RKO (cell line): ENCODE measurements at regions not wholly inside any gene's neighbourhood (a gene's known extent, or its start where the extent isn't known, plus 50 kb on each side); places are given as distances from the start of the nearest gene placed in this dataset.

Source experiments
- DNase-seq: peaks from one replicate; pipeline ENCODE4 v3.0.0-alpha.2; 2016; ENCODE audit warnings: low spot score

- DNase-seq = no peak
Measured at GRCh38 chr5:174288439-174288838, 242.9 kb downstream of the NSG2 start.

DNA sequence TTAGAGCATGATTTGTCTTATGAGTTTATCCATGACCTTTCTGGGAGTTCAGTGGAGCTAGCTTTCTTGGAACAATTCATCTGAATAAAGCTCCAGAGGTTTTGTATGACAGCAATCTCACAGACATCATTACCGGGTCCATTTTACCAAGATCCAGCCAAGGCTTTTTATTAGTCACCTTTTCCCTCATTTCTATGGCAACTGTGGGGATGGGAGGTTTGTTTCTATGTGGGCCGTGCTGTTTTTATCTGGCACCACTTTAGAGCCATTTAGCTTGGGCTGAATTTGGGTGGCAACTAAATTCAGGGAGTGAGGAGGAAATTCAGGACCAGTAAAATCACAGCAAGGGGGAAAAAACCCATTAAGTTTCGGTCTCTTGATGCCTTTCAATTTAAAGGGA is 245.7 kb downstream of the NSG2 start:
- DNase-seq = no peak

GRCh38 chr5:174292348-174292747 is 246.8 kb downstream of the NSG2 start:
- DNase-seq = no peak

DNA sequence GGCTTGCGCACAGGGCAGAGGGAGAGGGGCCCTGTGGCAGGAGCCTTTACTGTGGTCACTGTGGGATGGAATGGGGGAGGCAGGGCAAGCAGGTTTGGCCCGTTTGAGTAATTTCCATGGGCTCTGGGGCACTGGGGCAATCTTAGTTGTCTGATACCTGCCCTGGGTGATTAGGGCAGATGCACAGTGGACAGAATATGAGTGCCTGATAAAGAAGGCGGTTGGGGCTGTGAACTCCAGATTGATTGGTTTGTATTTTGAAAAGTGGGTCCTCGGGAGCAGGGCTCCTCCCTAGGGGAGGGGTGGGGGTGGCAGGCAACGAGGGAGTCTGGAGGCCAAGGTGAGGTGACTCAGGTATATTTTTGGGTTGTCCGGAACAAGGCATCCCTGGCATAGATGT is 247.5 kb downstream of the NSG2 start:
- DNase-seq = no peak

- no peak for DNase-seq
Measured at GRCh38 chr5:174293481-174293880, 248.0 kb downstream of the NSG2 start.

DNA sequence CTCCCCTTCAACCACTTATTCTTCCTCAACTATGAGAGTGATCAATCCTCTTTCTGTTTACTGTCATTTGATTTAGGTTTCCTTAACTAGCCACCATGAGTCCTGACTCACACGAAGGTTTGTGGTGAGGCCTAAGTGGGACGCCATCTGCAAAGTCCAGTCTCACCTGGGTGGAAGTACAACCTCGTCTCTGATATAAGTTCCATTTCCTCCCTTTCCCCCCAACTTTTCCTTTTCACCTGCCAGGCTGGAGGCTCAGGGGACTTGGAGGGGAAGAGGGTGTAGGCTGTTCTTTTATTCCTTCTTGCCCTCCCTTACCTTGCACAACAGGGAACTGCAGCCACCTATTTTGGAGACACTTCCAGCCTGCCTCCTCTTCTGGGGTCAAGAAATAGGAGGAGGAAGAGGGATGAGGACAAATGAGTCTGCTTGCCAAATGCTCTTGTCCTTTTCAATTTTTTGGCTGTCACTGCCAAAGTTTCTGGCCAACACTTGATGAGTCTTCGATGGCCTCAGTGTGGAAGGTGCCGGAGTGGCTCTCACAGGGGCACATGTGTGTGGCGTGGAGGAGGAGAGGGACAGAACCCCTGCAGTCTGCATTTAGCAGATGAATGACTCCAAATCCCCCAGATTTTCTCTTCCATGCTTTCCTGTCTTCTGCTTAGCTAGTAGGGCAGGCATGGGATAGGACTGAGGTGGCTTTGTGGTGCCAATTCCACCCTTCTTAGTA is 249.6 kb downstream of the NSG2 start:
- no peak for DNase-seq

DNA sequence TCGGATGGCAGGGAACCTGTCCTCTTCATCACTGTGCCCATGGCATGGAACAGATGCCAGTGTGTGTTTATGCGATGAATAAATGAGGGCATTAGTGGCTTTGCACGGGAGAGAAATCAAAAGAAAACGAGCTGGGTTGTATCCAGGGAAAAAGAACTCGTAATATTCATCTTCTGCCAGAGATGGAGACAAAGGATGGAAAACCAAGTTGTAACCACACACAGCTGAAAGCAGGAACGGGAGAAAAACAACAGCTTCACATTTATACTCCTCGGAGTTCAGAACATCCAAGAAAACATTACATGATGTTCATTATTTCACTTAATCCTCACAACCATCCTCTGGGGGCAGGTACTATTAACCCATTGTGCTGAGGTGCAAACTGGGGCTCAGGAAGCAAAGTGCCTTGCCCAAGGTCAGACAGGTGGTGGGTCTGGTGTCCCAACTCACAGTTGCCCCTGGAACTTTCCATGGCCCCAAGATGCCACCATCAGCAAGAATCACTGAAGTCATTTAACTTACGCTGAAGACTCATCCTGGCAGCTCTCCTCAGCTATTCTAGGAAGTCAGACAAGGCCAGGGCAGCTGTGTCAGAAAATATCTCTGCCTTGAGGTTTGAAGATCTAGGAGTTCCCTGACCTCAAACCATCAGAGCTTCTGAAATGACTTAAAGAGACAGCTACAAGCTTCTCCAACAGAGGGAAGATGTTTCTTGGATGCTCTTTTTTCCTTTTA is 250.4 kb downstream of the NSG2 start:
- DNase-seq = no peak

GRCh38 chr5:174300118-174300940 is 254.8 kb downstream of the NSG2 start:
- no peak for DNase-seq

GRCh38 chr5:174300941-174301761 is 255.6 kb downstream of the NSG2 start:
- DNase-seq = no peak

- DNase-seq = no peak
Measured at GRCh38 chr5:174301848-174302625, 256.5 kb downstream of the NSG2 start.

DNA sequence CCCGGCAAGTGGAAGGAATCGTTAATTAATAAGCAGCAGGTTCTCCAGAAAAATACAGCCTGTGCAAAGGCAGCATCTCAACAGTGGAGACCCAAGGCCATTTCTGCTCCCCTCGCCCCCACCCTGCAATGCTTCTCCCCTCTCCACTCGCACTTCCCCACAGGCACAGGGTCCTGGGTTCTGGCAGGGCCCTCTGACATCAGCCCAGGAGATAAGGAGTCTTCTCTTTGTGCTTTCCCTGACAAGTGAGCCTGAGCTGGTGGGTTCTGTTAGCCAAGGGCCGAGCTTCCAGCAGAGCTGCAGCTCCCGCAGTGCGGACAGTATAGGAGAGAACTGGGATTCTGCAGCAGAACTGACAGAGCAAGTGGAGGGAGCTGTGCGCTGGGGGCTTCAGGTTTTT is 257.5 kb downstream of the NSG2 start:
- no peak for DNase-seq

GRCh38 chr5:174303437-174304045 is 258.0 kb downstream of the NSG2 start:
- DNase-seq = no peak

DNA sequence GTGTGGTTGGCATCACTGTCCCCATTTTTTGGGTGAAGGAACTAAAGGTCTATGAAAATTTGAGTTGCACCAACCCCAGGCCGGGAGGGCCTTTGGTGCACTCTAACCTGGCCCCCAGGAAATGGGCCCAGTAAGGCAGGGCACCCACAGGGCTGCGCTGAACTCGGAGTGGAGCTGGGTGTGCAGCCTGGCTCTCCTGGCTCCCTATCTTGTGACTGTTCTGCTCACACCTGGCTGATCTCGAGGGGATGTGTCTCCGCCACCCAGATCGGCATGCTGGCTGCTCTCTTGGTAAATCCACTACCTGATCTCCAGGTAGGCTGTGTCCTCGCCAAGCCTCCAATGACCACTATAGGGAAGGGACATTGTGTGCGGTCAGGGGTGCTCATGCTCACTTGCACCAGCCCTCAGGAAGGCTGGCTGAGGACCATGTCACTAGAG is 259.8 kb downstream of the NSG2 start:
- DNase-seq = no peak

GRCh38 chr5:174306345-174307030 is 261.0 kb downstream of the NSG2 start:
- no peak for DNase-seq

DNA sequence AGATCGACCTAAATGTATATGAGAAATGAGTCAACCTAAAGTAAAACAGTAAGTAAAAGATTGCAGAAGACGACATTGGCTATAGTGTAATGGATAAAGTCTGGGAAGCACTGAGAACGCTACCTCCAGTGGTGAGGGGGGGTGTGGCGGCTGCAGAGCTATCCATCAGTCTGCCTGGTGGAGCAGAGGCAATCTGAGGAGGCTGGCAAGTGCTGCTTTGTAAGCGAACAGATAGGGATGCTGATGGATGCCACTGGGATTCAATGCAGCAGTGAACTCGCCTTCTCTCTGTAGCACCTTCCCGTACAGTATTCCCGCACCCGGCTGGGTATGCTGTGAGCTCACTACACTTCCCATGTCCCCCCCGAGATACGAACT is 261.5 kb downstream of the NSG2 start:
- DNase-seq = no peak

- no peak for DNase-seq
Measured at GRCh38 chr5:174307656-174308271, 262.3 kb downstream of the NSG2 start.

DNA sequence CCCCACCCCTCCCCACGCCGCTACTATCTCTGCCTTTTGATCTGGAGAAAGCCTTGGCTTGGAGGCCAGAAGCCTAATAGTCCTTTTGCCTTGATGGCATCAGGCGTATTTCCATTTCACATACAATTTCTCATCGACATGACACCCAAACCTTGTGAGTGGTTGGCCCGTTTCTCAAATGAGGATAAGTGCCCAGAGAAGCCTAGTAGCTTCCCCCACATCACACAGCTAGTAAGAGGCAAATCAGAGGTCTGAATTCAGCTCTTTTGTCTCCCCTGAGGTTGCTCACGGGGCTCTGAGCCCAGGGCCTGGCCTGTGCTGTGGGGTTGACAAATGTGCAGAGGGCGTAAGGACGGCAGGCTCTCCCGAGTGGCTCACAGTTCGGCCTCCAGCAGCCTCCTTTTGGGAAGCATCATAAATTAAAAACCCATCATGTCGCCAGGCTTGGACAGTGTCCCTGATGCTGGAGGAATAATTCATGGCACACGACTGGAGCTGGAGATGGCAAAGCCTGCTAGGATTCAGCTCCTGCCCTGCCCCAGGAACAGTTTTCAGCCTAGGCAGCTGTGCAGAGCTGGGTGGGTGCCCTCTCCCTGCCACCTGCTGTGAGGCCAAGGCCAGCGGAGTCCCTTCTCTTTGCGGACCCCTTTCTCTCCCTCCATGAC is 263.8 kb downstream of the NSG2 start:
- no peak for DNase-seq

DNA sequence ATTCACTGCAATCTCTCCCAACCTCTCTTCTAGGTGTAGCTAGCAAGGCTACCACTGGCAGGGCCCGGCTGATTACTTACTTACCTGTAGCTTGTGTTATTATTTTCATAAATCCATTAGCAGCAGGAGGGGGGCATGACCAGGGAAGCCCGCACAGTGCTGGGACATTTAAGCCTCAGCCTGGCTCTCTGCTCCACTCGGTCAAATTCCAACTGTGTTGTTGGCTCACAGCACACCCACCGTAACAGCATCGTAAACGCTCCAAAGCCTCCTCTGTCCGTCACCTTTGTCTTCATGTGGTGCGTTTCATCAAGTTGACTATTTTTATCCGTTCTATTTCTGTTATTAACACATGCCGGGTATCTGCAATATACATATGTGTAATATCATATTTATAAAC is 264.7 kb downstream of the NSG2 start:
- DNase-seq = no peak

GRCh38 chr5:174310706-174311105 is 265.2 kb downstream of the NSG2 start:
- DNase-seq = no peak
